Bone marrow (tissue), 2 donors: ENCODE measurements at regions not wholly inside any gene's neighbourhood (a gene's known extent, or its start where the extent isn't known, plus 50 kb on each side); places are given as distances from the start of the nearest gene placed in this dataset.

Source experiments
- DNase-seq, 2 donors: peaks; one replicate each; lab custom pipeline; 2025; lab: John Stamatoyannopoulos, UW

DNA sequence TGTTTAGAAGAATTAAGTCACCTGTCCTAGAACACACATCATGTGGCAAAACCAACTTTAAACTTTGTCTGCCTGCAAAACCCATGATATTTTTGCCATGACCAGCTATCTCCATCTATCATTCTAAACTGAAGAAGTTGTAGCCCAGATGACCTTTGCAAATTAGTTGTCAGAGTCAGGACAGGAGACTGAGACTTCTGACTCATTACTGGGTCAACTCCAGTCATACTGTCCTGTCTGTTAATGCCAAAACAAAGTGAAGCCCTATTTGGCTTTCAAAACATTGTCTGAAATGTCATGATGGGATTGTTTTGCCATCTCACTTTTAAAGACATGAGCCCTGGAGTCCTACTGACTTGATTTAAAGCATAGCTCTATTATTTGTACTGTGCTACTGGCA lies 365.7 kb upstream of the CPEB2 start:
- DNase-seq: no peak

- DNase-seq: no peak
Observed at GRCh38 chr4:14640476-14640875, 361.8 kb upstream of the CPEB2 start.

GRCh38 chr4:14641871-14642270 lies 360.4 kb upstream of the CPEB2 start:
- DNase-seq: no peak

DNA sequence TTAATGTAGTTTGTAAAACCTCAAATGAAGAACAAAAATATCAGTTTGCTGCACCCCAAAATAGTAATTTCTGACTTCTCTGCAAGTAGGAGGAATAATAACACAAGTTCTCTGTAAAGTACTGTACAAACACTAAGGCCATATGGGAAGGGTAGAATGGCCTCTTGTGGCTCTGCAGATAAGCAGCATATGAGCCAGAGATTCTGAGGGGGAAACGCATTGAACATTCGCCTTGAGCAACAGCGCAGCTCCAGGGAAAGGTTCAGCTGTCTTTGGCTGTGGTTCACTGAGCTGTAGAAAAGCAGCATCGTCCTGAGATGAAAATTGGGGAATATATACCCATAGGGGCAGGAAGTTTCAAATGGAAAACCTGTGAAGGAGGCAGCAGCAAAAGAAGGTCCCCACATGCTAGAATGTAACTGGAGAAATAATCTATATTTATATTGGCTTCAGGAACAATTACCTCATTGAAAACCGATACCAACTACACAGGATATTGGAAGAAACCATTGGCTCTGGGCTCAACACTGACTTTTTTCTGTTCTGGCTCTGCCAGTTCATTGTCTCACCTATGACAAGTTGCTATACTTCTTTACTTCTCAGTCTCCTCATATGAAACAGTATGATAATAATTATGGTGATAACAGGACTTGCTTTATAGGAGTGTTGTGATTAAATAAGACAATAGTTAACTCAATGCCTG lies 357.6 kb upstream of the CPEB2 start:
- DNase-seq: no peak

GRCh38 chr4:14646831-14647230 lies 355.4 kb upstream of the CPEB2 start:
- DNase-seq: no peak

DNA sequence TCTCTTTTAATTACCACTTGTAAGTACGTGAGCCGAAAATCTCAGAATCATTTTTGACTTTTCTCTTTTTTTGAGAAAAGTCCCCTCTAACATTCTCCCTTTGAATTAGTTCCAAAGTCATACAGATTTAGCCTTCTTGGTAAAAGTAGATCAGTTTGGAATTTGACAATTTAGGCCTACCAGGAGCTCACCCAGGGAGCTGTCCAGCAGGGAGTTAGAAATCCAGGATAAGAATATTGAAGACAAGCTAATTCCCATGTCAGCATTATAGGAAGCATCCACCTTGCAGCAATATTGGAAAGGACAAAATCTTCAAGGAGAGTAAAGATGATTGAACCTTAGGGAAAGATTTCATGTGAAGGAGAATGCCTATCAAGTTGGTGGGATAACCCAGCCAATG lies 352.2 kb upstream of the CPEB2 start:
- DNase-seq: no peak

- no peak for DNase-seq
Observed at GRCh38 chr4:14652522-14652921, 349.8 kb upstream of the CPEB2 start.

GRCh38 chr4:14653338-14653737 lies 348.9 kb upstream of the CPEB2 start:
- no peak for DNase-seq

- no peak for DNase-seq
Observed at GRCh38 chr4:14659286-14659685, 343.0 kb upstream of the CPEB2 start.

DNA sequence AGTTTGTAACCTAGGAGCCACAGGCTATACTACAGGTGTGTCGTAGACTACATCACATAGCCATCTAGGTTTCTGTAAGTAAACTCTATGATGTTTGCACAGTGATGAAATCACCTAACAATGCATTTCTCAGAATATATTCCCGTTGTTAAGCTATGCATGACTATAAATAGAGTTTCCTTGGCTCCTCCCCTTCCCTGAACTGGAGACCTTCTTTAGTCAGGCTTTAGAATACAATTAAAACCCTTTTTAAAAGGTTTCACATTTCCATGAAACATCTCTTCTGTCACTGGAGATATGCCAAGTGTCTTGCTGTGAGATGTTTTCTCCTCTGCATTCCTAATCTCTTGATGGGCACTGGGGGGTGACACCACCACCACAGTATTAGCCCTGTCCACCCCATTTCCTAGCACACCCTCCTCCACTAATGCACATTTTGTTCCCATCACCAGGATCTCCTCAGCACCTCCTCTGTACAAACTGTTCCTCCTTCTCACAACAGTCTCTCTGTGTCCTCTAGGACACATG lies 334.6 kb upstream of the CPEB2 start:
- DNase-seq: no peak

DNA sequence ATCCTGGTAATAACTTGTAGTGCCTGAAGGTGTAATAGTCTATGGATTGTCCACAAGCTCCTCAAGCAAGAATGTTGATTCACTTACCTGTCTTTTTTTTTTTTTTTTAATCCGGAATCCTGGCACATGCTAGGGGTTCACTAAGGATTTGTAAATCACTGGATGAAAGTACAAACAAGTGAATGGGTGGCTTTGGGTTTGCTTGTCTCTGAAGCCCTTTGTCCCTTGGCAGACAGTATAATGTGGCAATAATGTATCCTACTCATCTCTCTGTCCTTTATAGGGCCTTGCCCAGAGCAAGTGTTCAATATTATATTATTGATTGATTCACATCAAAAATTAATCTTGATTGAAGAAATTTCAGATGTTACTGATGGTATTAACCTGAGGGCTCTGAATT lies 334.0 kb upstream of the CPEB2 start:
- no peak for DNase-seq

- no peak for DNase-seq
Observed at GRCh38 chr4:14669371-14669770, 332.9 kb upstream of the CPEB2 start.

DNA sequence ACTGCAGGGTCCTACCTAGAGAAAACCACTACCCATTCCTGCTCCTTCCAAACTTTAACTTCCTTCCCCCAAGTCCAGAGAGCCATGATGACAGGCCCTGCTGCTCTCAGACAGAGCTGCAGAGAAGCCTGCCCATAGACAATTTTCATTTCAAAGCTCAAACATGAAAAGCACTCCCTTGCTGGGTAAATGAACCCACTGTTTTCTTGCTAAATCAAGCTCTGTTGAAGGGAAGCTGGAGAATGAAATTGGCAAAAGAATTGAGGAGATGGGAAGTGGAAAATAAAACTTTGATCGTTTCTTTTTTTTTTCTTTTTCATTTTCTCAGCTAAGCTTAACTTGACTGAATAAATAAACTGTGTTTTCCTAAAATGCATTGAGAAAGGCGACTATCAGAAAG lies 331.1 kb upstream of the CPEB2 start:
- DNase-seq: no peak

- DNase-seq: no peak
Observed at GRCh38 chr4:14675279-14675985, 326.8 kb upstream of the CPEB2 start.

DNA sequence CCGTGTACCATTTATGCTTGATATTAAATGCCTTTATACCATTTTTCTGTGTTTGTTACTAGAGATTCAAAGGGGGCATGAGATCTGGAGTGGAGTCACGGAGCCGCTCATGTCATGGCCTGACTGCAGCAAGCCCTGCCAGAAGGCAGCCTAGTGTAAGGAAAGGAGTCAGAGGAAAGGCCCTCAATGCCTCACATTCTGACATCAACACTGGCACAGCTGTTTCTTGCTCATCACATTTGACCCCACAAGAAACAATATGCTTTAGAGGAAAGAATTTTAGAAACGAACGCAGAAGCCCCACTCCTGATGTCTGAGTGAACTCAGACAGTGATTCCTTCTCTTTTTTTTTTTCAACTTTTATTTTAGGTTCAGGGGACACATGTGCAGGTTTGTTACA lies 322.4 kb upstream of the CPEB2 start:
- DNase-seq: no peak

GRCh38 chr4:14681330-14681729 lies 321.0 kb upstream of the CPEB2 start:
- DNase-seq: no peak

- no peak for DNase-seq
Observed at GRCh38 chr4:14693728-14694127, 308.6 kb upstream of the CPEB2 start.

GRCh38 chr4:14695095-14695845 lies 307.0 kb upstream of the CPEB2 start:
- no peak for DNase-seq

DNA sequence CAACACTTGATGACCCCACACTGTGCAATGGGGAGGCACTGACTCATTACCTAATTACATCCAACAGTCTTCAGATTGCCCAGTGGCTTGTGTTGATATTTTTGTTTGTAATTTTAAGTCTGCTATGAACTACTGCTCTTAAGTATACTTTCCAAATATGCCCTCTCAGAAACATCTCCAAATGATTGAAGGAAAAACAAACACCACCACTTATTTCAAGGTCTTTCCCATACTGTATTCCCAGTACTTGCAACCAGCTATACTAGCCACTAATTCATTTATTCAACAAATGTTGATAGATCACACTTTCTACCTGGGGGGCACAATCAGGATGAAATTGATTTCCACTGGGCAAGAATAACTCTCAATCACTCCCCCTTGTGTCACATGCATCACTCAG lies 302.2 kb upstream of the CPEB2 start:
- DNase-seq: no peak

DNA sequence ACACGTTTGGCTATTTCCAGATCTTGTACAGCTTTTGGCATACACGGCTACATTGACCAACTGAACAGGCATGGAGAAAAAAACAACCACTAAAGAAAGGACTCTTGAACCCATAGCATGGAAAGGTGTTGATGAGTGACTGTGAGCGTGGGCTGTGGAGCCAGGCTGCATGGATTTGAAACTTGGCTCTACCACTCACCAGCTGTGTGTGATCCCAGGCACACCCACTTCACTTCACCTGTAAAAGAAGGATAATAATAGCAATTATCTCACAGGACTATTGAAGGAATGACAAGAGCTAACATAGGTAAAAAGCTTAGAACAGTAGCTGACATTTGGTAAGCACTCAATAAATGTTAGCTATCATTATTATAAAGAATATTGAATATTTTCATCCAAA lies 301.7 kb upstream of the CPEB2 start:
- DNase-seq: no peak

GRCh38 chr4:14701389-14701788 lies 300.9 kb upstream of the CPEB2 start:
- DNase-seq: no peak

- DNase-seq: no peak
Observed at GRCh38 chr4:14701896-14702295, 300.4 kb upstream of the CPEB2 start.

DNA sequence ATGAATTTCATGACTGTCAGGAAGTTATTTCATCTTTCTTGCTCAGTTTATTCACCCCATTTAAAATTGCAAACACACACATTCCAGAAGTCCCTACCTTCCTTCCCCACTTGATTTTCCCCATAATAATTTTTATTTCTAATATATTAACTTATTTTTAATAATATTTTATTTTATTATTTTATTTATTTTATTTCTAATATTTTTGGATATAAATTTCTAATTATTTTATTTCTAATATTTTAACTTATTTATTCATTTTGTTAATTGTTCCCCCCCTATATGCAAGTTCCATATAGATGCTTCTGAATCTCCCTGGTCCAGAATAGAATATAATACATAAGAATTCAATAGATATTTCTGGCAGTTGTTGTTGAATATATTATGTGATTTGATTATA lies 293.7 kb upstream of the CPEB2 start:
- DNase-seq: no peak
